HUES48 (cell line): ENCODE measurements at regions not wholly inside any gene's neighbourhood (a gene's known extent, or its start where the extent isn't known, plus 50 kb on each side); places are given as distances from the start of the nearest gene placed in this dataset.

Source experiments
- H3K27ac ChIP-seq: one replicate; pipeline ENCODE4 v1.7.0; 2013; ENCODE audit warnings: low read depth, low read length, inconsistent platforms
- H3K27me3 ChIP-seq: 2 replicates; pipeline ENCODE4 v1.6.1; 2013; ENCODE audit warnings: mild to moderate bottlenecking, low read length; ENCODE audit not compliant: control insufficient read depth, insufficient read depth
- H3K36me3 ChIP-seq: 2 replicates; pipeline ENCODE4 v1.6.1; 2013; ENCODE audit warnings: low read length; ENCODE audit not compliant: control insufficient read depth, insufficient read depth
- H3K4me1 ChIP-seq: 2 replicates; pipeline ENCODE4 v1.6.1; 2013; ENCODE audit warnings: mild to moderate bottlenecking, low read length; ENCODE audit not compliant: control insufficient read depth, insufficient read depth
- H3K4me3 ChIP-seq: 2 replicates; pipeline ENCODE4 v1.5.1; 2013; ENCODE audit warnings: mild to moderate bottlenecking, low read depth, low read length
- H3K9ac ChIP-seq: 2 replicates; pipeline ENCODE4 v1.6.1; 2013; ENCODE audit warnings: mild to moderate bottlenecking, low read depth, low read length, moderate library complexity
- H3K9me3 ChIP-seq: 2 replicates; pipeline ENCODE4 v1.6.1; 2013; ENCODE audit warnings: low read length; ENCODE audit not compliant: control insufficient read depth, insufficient read depth

- H3K36me3 ChIP-seq: no peaks in the 10 kb centered on the region
- no peaks in the 10 kb centered on the region for H3K9me3 ChIP-seq
- no peak overlapping the region for H3K27ac ChIP-seq
- H3K4me1 ChIP-seq: peaks cover 11% of the 10 kb centered on the region; the same call in 1 of the 2 replicates
- no peak overlapping the region for H3K9ac ChIP-seq
- H3K27me3 ChIP-seq: no peaks in the 10 kb centered on the region
- no peak overlapping the region for H3K4me3 ChIP-seq
Measured at GRCh38 chr12:5206401-5207175, 162.9 kb downstream of the KCNA5 start.

- Histone ChIP-seq H3K9ac (no peak overlapping the region), H3K4me1 (no peaks in the 10 kb centered on the region), H3K36me3 (no peaks in the 10 kb centered on the region), H3K9me3 (no peaks in the 10 kb centered on the region), H3K27me3 (no peaks in the 10 kb centered on the region), H3K27ac (no peak overlapping the region), H3K4me3 (no peak overlapping the region)
Measured at GRCh38 chr12:5210179-5210922, 166.7 kb downstream of the KCNA5 start.

GRCh38 chr12:5210923-5211290 is 167.2 kb downstream of the KCNA5 start:
- H3K4me1 ChIP-seq: no peaks in the 10 kb centered on the region
- no peaks in the 10 kb centered on the region for H3K36me3 ChIP-seq
- H3K9ac ChIP-seq: no peak overlapping the region
- no peak overlapping the region for H3K27ac ChIP-seq
- no peaks in the 10 kb centered on the region for H3K27me3 ChIP-seq
- no peaks in the 10 kb centered on the region for H3K9me3 ChIP-seq
- no peak overlapping the region for H3K4me3 ChIP-seq

- Histone ChIP-seq H3K36me3 (no peaks in the 10 kb centered on the region), H3K9me3 (no peaks in the 10 kb centered on the region), H3K27ac (no peak overlapping the region), H3K4me3 (no peak overlapping the region), H3K27me3 (peaks cover 11% of the 10 kb centered on the region), H3K9ac (no peak overlapping the region), H3K4me1 (no peaks in the 10 kb centered on the region)
Measured at GRCh38 chr12:5213336-5213735, 169.7 kb downstream of the KCNA5 start.

- Histone ChIP-seq H3K4me3 (no peak overlapping the region), H3K4me1 (no peaks in the 10 kb centered on the region)
Measured at GRCh38 chr12:5213990-5214389, 170.3 kb downstream of the KCNA5 start.

GRCh38 chr12:5217936-5218335 is 174.3 kb downstream of the KCNA5 start:
- H3K9ac ChIP-seq: no peak overlapping the region
- no peaks in the 10 kb centered on the region for H3K9me3 ChIP-seq
- H3K4me3 ChIP-seq: no peak overlapping the region
- H3K27me3 ChIP-seq: peaks cover 42% of the 10 kb centered on the region
- no peak overlapping the region for H3K27ac ChIP-seq
- H3K36me3 ChIP-seq: no peaks in the 10 kb centered on the region
- H3K4me1 ChIP-seq: peaks cover 23% of the 10 kb centered on the region

More at GRCh38 chr12:5213990-5214389, 170.3 kb downstream of the KCNA5 start:
- peaks cover 14% of the 10 kb centered on the region for H3K27me3 ChIP-seq
- no peaks in the 10 kb centered on the region for H3K36me3 ChIP-seq
- H3K27ac ChIP-seq: no peak overlapping the region
- no peak overlapping the region for H3K9ac ChIP-seq
- H3K9me3 ChIP-seq: no peaks in the 10 kb centered on the region

GRCh38 chr12:5220099-5220498 is 176.4 kb downstream of the KCNA5 start:
- no peak overlapping the region for H3K9ac ChIP-seq
- no peaks in the 10 kb centered on the region for H3K9me3 ChIP-seq
- peaks cover 23% of the 10 kb centered on the region for H3K4me1 ChIP-seq
- H3K36me3 ChIP-seq: no peaks in the 10 kb centered on the region
- H3K27ac ChIP-seq: no peak overlapping the region
- H3K27me3 ChIP-seq: peaks cover 55% of the 10 kb centered on the region
- no peak overlapping the region for H3K4me3 ChIP-seq

- Histone ChIP-seq H3K4me3 (no peak overlapping the region), H3K4me1 (peaks cover 23% of the 10 kb centered on the region), H3K9ac (no peak overlapping the region), H3K27me3 (peaks cover 55% of the 10 kb centered on the region), H3K9me3 (no peaks in the 10 kb centered on the region), H3K27ac (no peak overlapping the region), H3K36me3 (no peaks in the 10 kb centered on the region)
Measured at GRCh38 chr12:5220835-5221234, 177.2 kb downstream of the KCNA5 start.

- no peak overlapping the region for H3K9ac ChIP-seq
- no peaks in the 10 kb centered on the region for H3K36me3 ChIP-seq
- H3K27me3 ChIP-seq: peaks cover 55% of the 10 kb centered on the region
- peak overlapping the region; percentile 21 for H3K27ac ChIP-seq
- no peaks in the 10 kb centered on the region for H3K9me3 ChIP-seq
- H3K4me3 ChIP-seq: 0 out of 2 replicates have a peak overlapping the region, but pooled peaks have one; percentile 18
- peaks cover 23% of the 10 kb centered on the region for H3K4me1 ChIP-seq
Measured at GRCh38 chr12:5222011-5222461, 178.4 kb downstream of the KCNA5 start.

- Histone ChIP-seq H3K27me3 (peaks cover 50% of the 10 kb centered on the region), H3K9me3 (no peaks in the 10 kb centered on the region), H3K9ac (no peak overlapping the region), H3K27ac (no peak overlapping the region), H3K4me3 (no peak overlapping the region), H3K4me1 (peaks cover 23% of the 10 kb centered on the region), H3K36me3 (no peaks in the 10 kb centered on the region)
Measured at GRCh38 chr12:5222729-5223128, 179.1 kb downstream of the KCNA5 start.

- H3K36me3 ChIP-seq: no peaks in the 10 kb centered on the region
- no peak overlapping the region for H3K27ac ChIP-seq
- H3K4me1 ChIP-seq: peaks cover 23% of the 10 kb centered on the region
- H3K9ac ChIP-seq: no peak overlapping the region
- H3K9me3 ChIP-seq: no peaks in the 10 kb centered on the region
- peaks cover 41% of the 10 kb centered on the region for H3K27me3 ChIP-seq
- H3K4me3 ChIP-seq: no peak overlapping the region
Measured at GRCh38 chr12:5223881-5224280, 180.2 kb downstream of the KCNA5 start.
